ENCODE measurements at regions not wholly inside any gene's neighbourhood (a gene's known extent, or its start where the extent isn't known, plus 50 kb on each side); places are given as distances from the start of the nearest gene placed in this dataset.

GRCh38 chr10:91707236-91707635, 74.4 kb upstream of the PPP1R3C start:
- Histone ChIP-seq H3K4me3 (ENCODE audit: low read length) (no peak overlapping the region), H3K27me3 (ENCODE audit: insufficient read depth, low read length) (peaks cover 4% of the 10 kb centered on the region), H2AFZ (ENCODE audit: low read depth, low read length) (no peak overlapping the region), H3K9me3 (ENCODE audit: low read length) (no peaks in the 10 kb centered on the region), H3K4me1 (ENCODE audit: insufficient read depth, low read length) (peaks cover 6% of the 10 kb centered on the region), H3K36me3 (ENCODE audit: insufficient read depth, low read length) (no peaks in the 10 kb centered on the region)

DNA sequence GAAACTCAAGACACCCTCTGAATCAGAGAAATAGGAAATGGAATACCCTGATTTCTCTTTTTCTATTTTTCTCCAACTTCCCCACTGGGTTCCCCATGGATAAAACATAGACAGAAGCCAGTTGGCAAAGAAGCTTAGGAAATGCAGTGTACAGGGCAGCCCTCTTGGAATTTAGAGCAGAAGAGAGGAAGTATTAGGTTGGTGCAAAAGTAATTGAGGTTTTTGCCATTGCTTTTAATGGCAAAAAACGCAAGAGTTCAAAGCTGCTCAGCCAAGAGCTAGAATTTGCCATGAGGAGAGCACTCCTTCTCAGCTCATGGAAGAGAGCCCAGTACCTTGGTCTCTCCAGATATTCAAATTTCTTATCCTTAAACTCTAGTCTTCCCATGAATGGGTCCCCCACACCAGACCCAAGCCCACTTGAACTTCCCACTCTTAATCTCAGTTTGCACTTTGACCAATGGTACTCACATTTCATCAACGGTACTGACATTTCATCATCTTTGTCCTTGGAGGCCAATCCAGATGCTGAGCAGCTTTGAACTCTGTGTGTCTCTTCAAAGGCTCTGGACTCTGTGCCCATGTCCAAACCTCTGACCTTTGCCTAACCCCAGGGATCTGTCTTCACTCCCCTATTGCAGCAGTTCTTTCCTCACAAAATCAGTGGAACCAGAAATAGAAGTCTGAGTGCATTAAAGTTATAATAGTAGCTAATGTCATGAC, 73.2 kb upstream of the PPP1R3C start:
- Histone ChIP-seq H3K27me3 (ENCODE audit: insufficient read depth, low read length) (peaks cover 10% of the 10 kb centered on the region), H3K9me3 (ENCODE audit: low read length) (no peaks in the 10 kb centered on the region), H3K4me3 (ENCODE audit: low read length) (no peak overlapping the region), H2AFZ (ENCODE audit: low read depth, low read length) (no peak overlapping the region), H3K4me1 (ENCODE audit: insufficient read depth, low read length) (peaks cover 2% of the 10 kb centered on the region), H3K36me3 (ENCODE audit: insufficient read depth, low read length) (no peaks in the 10 kb centered on the region)

GRCh38 chr10:91702620-91703019, 69.7 kb upstream of the PPP1R3C start:
- no peaks in the 10 kb centered on the region for H3K9me3 ChIP-seq (ENCODE audit: low read length)
- no peak overlapping the region for H2AFZ ChIP-seq (ENCODE audit: low read depth, low read length)
- no peak overlapping the region for H3K4me3 ChIP-seq (ENCODE audit: low read length)

DNA sequence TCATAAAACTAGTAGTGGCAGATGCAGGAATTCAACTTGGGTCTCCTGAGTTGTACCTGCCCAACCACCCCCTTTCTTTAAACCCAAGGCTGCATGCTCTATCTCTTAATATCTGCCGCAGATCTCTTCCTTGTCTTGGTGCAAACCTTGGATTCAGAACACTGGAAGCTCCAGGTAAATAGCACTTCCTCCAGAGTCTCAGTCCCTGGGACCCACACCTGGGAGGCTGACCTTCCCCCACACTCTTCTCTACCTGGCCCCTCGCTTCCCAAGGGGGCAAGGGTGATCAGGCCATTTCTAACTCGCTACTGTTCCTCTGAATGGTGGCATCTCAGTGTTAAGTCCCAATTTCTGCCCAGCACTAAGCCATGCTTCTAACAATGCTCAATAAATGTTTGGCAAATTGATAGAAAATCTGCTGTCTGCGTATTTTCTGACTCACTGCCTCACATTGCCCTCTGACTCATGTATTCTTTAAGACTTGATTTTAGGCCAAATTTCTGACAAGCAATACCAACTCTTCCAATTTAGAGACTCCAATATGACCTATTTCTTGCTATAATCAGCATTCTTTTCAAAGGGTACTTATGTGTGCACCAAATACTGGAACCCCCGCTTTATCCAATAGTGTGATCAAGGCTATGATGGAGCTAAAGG, 68.0 kb upstream of the PPP1R3C start:
- Histone ChIP-seq H3K27me3 (ENCODE audit: insufficient read depth, low read length) (peaks cover 13% of the 10 kb centered on the region), H2AFZ (ENCODE audit: low read depth, low read length) (no peak overlapping the region), H3K4me1 (ENCODE audit: insufficient read depth, low read length) (peaks cover 2% of the 10 kb centered on the region), H3K36me3 (ENCODE audit: insufficient read depth, low read length) (no peaks in the 10 kb centered on the region), H3K9me3 (ENCODE audit: low read length) (no peaks in the 10 kb centered on the region), H3K4me3 (ENCODE audit: low read length) (no peak overlapping the region)

More at GRCh38 chr10:91702620-91703019, 69.7 kb upstream of the PPP1R3C start:
- Histone ChIP-seq H3K27me3 (ENCODE audit: insufficient read depth, low read length) (peaks cover 13% of the 10 kb centered on the region), H3K4me1 (ENCODE audit: insufficient read depth, low read length) (peaks cover 2% of the 10 kb centered on the region), H3K36me3 (ENCODE audit: insufficient read depth, low read length) (no peaks in the 10 kb centered on the region)

DNA sequence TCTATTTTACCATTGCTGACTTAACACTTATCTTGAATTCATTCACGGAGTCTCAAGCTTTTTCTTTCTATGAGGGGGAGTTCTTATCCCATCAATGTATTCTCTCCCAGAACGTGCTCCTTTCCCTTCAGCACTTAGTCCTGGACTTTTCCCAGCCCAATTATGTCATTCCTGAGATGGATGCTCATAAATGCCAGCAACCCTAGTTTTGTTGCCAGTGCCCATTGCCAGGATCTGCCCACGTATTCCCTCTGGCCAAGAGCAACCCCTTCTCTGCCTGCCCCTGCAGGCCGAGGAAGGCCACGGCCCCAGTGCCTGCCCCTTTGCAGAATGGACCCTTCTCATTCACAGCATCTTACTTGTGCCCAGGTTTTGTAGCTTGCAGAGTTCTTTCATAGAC, 67.4 kb upstream of the PPP1R3C start:
- Histone ChIP-seq H3K36me3 (ENCODE audit: insufficient read depth, low read length) (no peaks in the 10 kb centered on the region), H3K27me3 (ENCODE audit: insufficient read depth, low read length) (peaks cover 13% of the 10 kb centered on the region), H3K4me3 (ENCODE audit: low read length) (no peak overlapping the region), H3K9me3 (ENCODE audit: low read length) (no peaks in the 10 kb centered on the region), H2AFZ (ENCODE audit: low read depth, low read length) (no peak overlapping the region), H3K4me1 (ENCODE audit: insufficient read depth, low read length) (peaks cover 2% of the 10 kb centered on the region)

DNA sequence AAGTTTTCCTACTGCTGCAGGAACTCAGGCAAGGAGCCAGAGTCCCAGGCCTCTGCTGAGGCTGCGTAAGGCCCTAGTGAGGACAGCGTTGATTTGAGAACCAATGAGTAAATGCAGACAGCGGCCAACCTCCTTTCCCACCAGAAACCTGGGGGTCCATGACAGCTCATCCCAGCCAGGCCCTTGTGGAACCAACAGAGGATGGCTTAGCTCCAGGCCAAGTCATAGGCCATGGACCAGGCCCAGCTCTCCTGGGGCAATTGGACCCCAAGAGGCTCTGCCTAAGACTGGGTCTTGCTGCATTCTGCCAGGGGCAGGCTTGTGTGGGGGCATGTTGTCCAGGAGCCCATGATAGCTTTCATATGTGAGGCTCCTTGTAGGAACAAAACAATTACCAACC, 65.4 kb upstream of the PPP1R3C start:
- no peak overlapping the region for H3K4me3 ChIP-seq (ENCODE audit: low read length)
- peaks cover 13% of the 10 kb centered on the region for H3K27me3 ChIP-seq (ENCODE audit: insufficient read depth, low read length)
- H3K9me3 ChIP-seq (ENCODE audit: low read length) = no peaks in the 10 kb centered on the region
- peaks cover 2% of the 10 kb centered on the region for H3K4me1 ChIP-seq (ENCODE audit: insufficient read depth, low read length)
- H3K36me3 ChIP-seq (ENCODE audit: insufficient read depth, low read length) = no peaks in the 10 kb centered on the region
- H2AFZ ChIP-seq (ENCODE audit: low read depth, low read length) = no peak overlapping the region

GRCh38 chr10:91694170-91694794, 61.4 kb upstream of the PPP1R3C start:
- Histone ChIP-seq H3K36me3 (ENCODE audit: insufficient read depth, low read length) (no peaks in the 10 kb centered on the region), H3K4me3 (ENCODE audit: low read length) (no peak overlapping the region), H3K9me3 (ENCODE audit: low read length) (no peaks in the 10 kb centered on the region), H2AFZ (ENCODE audit: low read depth, low read length) (no peak overlapping the region), H3K4me1 (ENCODE audit: insufficient read depth, low read length) (no peaks in the 10 kb centered on the region), H3K27me3 (ENCODE audit: insufficient read depth, low read length) (no peaks in the 10 kb centered on the region)

GRCh38 chr10:91691981-91692380, 59.1 kb upstream of the PPP1R3C start:
- no peaks in the 10 kb centered on the region for H3K27me3 ChIP-seq (ENCODE audit: insufficient read depth, low read length)
- no peak overlapping the region for H3K4me3 ChIP-seq (ENCODE audit: low read length)
- H2AFZ ChIP-seq (ENCODE audit: low read depth, low read length) = no peak overlapping the region
- no peaks in the 10 kb centered on the region for H3K4me1 ChIP-seq (ENCODE audit: insufficient read depth, low read length)
- no peaks in the 10 kb centered on the region for H3K36me3 ChIP-seq (ENCODE audit: insufficient read depth, low read length)
- no peaks in the 10 kb centered on the region for H3K9me3 ChIP-seq (ENCODE audit: low read length)

DNA sequence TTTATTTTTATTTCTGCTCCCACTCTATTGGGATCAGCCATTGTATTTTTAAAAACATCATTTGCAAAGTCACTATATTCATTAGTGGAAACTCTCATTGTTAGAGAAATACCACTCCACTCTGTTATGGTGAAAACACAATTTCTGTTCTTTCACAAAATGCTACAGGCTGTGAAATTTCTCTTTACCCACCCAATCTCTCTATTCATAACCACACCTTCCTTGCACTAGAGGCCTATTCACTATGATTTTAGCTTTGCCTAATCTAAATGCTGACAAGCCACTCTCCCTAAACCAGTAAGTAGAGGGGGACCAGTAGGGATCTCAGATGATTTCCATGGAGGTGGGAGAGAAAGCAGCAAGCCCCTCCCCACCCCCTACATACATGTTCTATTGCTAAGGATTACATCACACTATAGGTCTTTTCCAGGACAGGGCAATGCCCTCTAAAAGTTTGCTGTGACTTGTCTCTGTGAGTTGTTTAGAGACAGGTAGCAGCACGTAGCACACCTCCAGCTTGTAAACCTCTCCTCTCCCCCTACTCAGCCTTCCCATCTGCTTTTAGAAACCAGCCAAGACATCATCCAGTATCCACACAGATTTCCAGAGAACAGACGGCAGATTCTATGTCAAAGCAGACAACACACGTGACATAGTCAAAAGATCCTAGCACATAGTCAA, 58.3 kb upstream of the PPP1R3C start:
- H3K4me1 ChIP-seq (ENCODE audit: insufficient read depth, low read length) = no peaks in the 10 kb centered on the region
- H3K4me3 ChIP-seq (ENCODE audit: low read length) = no peak overlapping the region
- no peaks in the 10 kb centered on the region for H3K9me3 ChIP-seq (ENCODE audit: low read length)
- no peaks in the 10 kb centered on the region for H3K36me3 ChIP-seq (ENCODE audit: insufficient read depth, low read length)
- H2AFZ ChIP-seq (ENCODE audit: low read depth, low read length) = no peak overlapping the region
- no peaks in the 10 kb centered on the region for H3K27me3 ChIP-seq (ENCODE audit: insufficient read depth, low read length)

DNA sequence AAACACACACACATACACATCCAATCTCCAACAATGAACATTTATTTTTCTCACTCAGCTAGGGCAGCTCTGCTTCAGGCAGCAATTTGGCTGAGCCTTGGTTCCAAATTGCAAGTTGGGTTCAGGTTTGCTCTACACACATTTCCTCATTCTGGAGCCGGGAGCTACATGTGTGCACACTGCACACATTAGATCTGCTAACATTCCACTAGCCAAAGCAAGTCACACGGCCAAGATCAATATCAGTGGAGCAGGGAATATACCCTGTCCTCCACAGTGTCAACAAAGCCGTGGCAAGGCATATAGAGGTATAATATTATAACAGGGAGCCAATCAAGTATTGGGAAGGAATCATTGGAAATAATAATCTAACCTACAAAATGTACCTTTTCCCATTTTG, 57.5 kb upstream of the PPP1R3C start:
- Histone ChIP-seq H3K4me1 (ENCODE audit: insufficient read depth, low read length) (no peaks in the 10 kb centered on the region), H3K4me3 (ENCODE audit: low read length) (no peak overlapping the region), H3K27me3 (ENCODE audit: insufficient read depth, low read length) (no peaks in the 10 kb centered on the region), H3K36me3 (ENCODE audit: insufficient read depth, low read length) (no peaks in the 10 kb centered on the region), H3K9me3 (ENCODE audit: low read length) (no peaks in the 10 kb centered on the region), H2AFZ (ENCODE audit: low read depth, low read length) (no peak overlapping the region)

GRCh38 chr10:91689731-91690168, 56.9 kb upstream of the PPP1R3C start:
- H3K27me3 ChIP-seq (ENCODE audit: insufficient read depth, low read length) = no peaks in the 10 kb centered on the region
- H3K4me1 ChIP-seq (ENCODE audit: insufficient read depth, low read length) = no peaks in the 10 kb centered on the region
- H3K36me3 ChIP-seq (ENCODE audit: insufficient read depth, low read length) = no peaks in the 10 kb centered on the region
- H3K9me3 ChIP-seq (ENCODE audit: low read length) = no peaks in the 10 kb centered on the region
- H2AFZ ChIP-seq (ENCODE audit: low read depth, low read length) = no peak overlapping the region
- H3K4me3 ChIP-seq (ENCODE audit: low read length) = no peak overlapping the region

DNA sequence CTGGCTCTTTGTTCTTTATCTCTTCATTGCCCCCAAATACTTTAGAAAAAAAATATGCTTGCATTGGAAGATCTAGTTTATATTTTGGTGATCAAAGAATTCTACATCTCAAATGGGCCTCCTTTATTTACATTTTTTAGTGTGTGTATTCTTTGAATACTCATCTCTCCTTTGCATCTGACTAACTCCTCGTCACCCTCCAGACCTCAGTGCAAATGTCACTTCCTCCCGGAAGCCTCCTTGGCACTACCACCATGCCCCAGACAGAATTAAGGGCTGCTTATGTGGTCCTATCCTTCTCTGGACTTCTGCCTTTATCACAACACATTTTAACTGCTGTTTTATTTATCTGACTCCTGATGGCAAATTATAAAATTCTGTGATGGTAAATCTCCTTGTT, 52.0 kb upstream of the PPP1R3C start:
- peaks cover 8% of the 10 kb centered on the region for H3K27me3 ChIP-seq (ENCODE audit: insufficient read depth, low read length)
- H3K4me1 ChIP-seq (ENCODE audit: insufficient read depth, low read length) = peaks cover 3% of the 10 kb centered on the region
- no peak overlapping the region for H3K4me3 ChIP-seq (ENCODE audit: low read length)
- H3K36me3 ChIP-seq (ENCODE audit: insufficient read depth, low read length) = no peaks in the 10 kb centered on the region
- H2AFZ ChIP-seq (ENCODE audit: low read depth, low read length) = no peak overlapping the region
- no peaks in the 10 kb centered on the region for H3K9me3 ChIP-seq (ENCODE audit: low read length)

- Histone ChIP-seq H2AFZ (ENCODE audit: low read depth, low read length) (no peak overlapping the region), H3K27me3 (ENCODE audit: insufficient read depth, low read length) (peaks cover 8% of the 10 kb centered on the region), H3K36me3 (ENCODE audit: insufficient read depth, low read length) (no peaks in the 10 kb centered on the region), H3K4me1 (ENCODE audit: insufficient read depth, low read length) (peaks cover 3% of the 10 kb centered on the region), H3K4me3 (ENCODE audit: low read length) (no peak overlapping the region), H3K9me3 (ENCODE audit: low read length) (no peaks in the 10 kb centered on the region)
Observed at GRCh38 chr10:91683975-91684374, 51.1 kb upstream of the PPP1R3C start.
